GM12874 (cell line): ENCODE measurements at regions not wholly inside any gene's neighbourhood (a gene's known extent, or its start where the extent isn't known, plus 50 kb on each side); places are given as distances from the start of the nearest gene placed in this dataset.

ENCODE experiments used
- TF ChIP-seq, protein P1 (sequence below): IDR thresholded peaks from 2 replicates; pipeline ENCODE4 v1.5.1; 2011; ENCODE audit warnings: low read depth, mild to moderate bottlenecking, control low read depth, low read length, moderate library complexity; ENCODE audit not compliant: insufficient read depth

DNA sequence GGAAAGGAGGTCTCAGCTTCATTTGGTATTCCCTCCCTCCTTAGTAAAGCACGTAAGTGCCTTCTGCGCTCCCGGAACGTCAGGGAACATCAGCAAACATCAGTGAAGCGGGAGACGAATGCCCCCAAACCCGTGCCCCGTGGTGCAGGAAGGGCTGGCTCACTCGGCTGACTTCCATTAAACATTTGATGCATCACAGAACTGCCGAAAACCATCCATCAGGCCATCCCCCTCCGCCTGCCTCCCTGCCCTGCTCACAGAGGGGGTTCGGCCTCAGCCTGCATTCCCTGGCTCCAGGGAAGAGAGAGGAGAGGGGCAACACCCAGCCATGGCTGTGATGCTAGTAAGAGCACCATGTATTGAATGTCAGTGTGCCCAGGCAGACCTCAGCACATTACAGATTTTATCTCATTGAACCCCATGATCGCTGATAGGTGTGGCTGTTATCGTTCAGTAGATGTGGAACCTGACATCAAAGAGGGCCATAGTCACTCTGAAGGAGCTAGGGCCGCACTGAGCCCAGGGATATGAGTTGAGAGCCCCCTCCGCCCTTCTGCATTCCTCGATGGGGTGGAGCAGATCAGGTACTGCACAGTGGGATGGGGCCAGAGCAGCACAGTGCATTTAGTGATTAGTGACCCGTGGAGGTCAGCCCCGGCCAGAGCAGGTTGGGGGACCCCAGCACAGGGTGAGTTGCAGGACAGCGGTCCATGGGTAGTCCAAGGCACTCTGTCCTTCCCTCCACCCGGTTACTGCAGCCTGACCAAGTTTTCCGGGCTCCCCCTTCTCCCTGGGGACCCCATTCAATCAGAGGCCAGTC, 146.4 kb downstream of the RPS24 start:
- TF ChIP-seq, protein P1, sequence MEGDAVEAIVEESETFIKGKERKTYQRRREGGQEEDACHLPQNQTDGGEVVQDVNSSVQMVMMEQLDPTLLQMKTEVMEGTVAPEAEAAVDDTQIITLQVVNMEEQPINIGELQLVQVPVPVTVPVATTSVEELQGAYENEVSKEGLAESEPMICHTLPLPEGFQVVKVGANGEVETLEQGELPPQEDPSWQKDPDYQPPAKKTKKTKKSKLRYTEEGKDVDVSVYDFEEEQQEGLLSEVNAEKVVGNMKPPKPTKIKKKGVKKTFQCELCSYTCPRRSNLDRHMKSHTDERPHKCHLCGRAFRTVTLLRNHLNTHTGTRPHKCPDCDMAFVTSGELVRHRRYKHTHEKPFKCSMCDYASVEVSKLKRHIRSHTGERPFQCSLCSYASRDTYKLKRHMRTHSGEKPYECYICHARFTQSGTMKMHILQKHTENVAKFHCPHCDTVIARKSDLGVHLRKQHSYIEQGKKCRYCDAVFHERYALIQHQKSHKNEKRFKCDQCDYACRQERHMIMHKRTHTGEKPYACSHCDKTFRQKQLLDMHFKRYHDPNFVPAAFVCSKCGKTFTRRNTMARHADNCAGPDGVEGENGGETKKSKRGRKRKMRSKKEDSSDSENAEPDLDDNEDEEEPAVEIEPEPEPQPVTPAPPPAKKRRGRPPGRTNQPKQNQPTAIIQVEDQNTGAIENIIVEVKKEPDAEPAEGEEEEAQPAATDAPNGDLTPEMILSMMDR: no peak

DNA sequence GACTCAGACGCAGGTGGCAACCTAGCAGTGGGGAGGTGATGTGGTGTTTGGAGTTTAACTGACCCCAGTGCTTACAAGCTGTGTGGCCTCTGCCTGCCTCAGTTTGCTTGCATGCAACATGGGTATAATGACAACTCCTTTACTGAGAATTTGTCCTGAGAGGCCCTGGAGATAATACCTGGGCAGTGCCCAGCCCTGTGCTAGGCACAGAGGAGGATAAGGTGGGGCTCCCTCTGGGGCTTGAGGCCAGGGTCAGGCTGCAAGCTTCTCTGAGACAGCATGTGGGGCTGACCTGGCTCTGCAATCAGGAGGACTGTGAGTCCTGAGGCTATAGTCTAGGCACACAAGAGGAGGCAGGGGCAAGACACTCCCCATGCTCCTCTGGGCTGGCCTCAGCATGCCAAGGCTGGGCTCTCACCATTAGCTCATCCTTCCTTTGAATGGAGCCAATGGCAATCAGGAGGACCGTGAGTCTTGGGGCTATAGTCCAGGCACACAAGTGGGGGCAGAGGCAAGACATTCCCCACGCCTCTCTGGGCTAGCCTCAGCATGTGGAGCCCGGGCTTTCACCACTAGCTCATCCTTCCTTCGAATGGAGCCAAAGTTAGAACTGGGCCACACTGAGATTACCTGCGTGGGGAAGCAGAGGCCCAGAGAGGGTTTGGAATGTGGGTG, 147.9 kb downstream of the RPS24 start:
- TF ChIP-seq, protein P1: no peak

DNA sequence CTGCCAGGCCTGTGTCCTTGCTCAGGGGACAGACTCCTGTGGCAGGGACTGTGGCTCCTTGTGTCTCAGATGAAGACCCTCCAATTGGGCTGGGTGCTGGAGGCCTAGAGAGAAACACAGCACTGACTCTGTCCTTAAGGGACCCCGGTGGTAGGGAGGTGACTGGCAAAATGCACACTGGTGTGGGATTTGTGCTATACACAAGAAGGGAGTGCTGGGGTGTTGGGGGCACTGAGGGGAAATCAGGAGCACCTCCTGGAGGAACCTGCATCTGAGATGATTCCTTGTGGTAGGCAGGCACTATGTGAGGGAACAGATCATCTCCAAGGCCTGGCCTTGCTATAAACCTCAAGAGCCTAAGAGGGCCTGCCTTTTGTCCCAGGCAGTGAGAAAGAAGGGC, 149.2 kb downstream of the RPS24 start:
- TF ChIP-seq, protein P1: no peak

DNA sequence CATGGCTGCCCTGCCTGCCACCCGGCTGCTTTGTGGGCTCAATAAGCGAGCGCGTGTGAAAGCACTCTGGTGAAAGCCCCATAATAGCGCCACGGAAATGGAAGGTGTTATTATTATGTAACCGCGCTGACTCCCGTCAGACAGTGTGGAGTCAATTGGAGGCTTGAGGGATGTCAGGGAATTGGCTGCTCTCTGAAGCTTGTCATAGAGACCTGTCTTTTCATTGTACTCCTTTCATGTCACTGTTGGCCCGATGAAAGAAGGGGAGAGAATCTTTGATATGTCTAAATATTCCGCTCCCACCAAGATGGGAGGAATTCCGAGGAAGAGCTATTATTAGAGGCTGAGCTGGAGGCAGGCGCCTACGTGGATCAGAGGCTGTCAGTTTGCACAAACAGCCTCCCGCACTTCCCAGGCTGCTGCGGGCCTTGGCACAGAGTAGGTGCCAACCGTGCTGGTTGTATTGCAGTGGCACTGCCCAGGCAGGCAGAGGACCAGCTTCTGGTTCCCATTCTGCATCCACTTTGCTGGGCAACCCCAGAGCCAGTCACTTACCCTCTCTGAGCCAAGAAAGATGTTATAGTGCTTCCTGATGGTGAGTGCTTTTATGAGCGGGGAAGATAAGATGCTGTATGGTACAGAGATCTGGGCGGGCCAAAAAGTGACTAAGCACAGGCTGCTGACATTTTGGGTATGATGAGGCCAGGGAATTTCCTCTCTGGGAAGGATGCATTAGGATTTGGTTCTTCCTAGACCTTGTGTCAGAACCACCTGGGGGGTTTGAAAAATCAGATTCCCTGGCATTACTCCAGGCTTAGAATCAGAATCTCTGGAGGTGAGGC, 151.4 kb downstream of the RPS24 start:
- TF ChIP-seq, protein P1: no peak

DNA sequence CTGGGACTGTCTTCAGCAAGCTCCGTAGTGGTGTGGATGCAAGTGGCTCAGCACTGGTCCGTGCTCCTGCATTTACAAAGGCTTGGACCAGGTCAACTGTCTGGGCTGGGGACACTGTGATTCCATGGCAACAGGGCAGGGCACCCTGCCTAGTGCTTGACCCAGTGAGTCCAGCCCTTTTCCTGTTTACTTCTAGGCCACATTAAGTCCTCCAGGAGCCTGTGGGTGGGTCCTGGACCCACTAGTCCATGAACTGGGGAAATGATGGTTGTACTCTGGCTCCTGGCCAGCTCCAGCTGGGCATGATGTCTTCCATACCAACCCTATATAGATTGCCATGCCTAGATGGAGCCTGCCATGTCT, 152.0 kb downstream of the RPS24 start:
- TF ChIP-seq, protein P1: no peak

DNA sequence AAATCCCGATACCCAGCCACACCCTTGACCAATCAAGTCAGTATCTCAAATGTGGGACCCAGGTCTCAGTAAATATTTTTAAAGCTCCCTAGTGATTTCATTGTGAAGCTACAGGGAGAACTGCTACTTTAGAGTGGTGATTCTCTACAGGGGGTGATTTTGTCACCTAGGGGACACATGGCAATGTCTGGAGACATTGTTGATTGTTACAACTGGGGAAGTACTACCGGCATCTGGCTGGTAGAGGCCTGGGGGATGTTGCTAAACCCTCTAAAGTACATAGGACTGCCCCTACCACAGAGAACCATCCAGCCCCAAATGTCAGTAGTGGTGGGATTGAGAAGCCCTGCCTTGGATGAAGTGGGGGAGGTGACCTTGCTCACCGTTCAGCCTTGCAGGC, 152.9 kb downstream of the RPS24 start:
- TF ChIP-seq, protein P1: no peak

GRCh38 chr10:78187371-78187770, 153.7 kb downstream of the RPS24 start:
- TF ChIP-seq, protein P1: no peak
